HCT116 (cell line): ENCODE measurements at regions not wholly inside any gene's neighbourhood (a gene's known extent, or its start where the extent isn't known, plus 50 kb on each side); places are given as distances from the start of the nearest gene placed in this dataset.

Source experiments
- ATAC-seq: fragments of 200-7000 bp; cut with Tn5 transposase; 2 replicates; pipeline ENCODE4 v1.9.1; 2020; ENCODE audit warnings: mild to moderate bottlenecking, moderate library complexity
- BruUV-seq: library from RNA; stranded (reverse); fragments of 400-500 nt; replicated peaks from 2 replicates; lab custom pipeline; 2021; lab: Mats Ljungman, UMichigan
- CTCF ChIA-PET: fragments of 300-600 bp; sonication (Branson Sonifier 250); formaldehyde crosslinking; loops from one replicate; lab custom pipeline; 2021; ENCODE audit warnings: antibody characterized with exemption; lab: Charles Lee
- POLR2A ChIA-PET: fragments of 300-600, 350-600 bp; sonication (Branson Sonifier 250); formaldehyde crosslinking; loops from one replicate; lab custom pipeline; 2021; ENCODE audit warnings: antibody characterized with exemption; lab: Charles Lee
- RAD21 ChIA-PET, 2 experiments: fragments of 300-600 bp; sonication (Branson Sonifier 250); formaldehyde crosslinking; loops; one replicate each; lab custom pipeline; 2023; ENCODE audit warnings: low total read pairs in 2 of 2; ENCODE audit not compliant: uncharacterized antibody in 2 of 2, unreplicated experiment in 2 of 2, low non-redundant PET in 1 of 2; lab: Charles Lee
- DNase-seq: peaks from one replicate; pipeline ENCODE4 v3.0.0-alpha.2; 2010; ENCODE audit warnings: low read depth, low spot score
- H2AFZ ChIP-seq: fragments of 200-600 bp; shearing (Covaris generic), sonication (generic); 2 replicates; pipeline ENCODE4 v1.6.1; 2017; ENCODE audit warnings: low read depth, mixed run types, mixed read lengths, antibody characterized with exemption, low read length; ENCODE audit not compliant: poor library complexity, severe bottlenecking
- H3K27ac ChIP-seq: 2 replicates; pipeline ENCODE4 v1.5.1; 2012; ENCODE audit warnings: low read depth, low read length
- H3K27me3 ChIP-seq: fragments of 200-600 bp; sonication (generic); 2 replicates; pipeline ENCODE4 v1.6.1; 2016; ENCODE audit warnings: mixed run types, low read length, mixed read lengths; ENCODE audit not compliant: insufficient read depth
- H3K36me3 ChIP-seq, 2 experiments: fragments of 200-500 bp in 1 of 2; fragments of 200-600 bp in 1 of 2; sonication (Bioruptor generic) in 1 of 2; sonication (generic) in 1 of 2; 2 replicates each; pipeline versions ENCODE4 v1.5.1 to v1.6.1; 2014 to 2016; ENCODE audit warnings: low read length in 2 of 2, inconsistent platforms in 1 of 2, mixed read lengths in 1 of 2, mixed run types in 1 of 2; ENCODE audit not compliant: insufficient read depth in 2 of 2, control insufficient read depth in 1 of 2
- H3K4me1 ChIP-seq, 2 experiments: fragments of 200-600 bp in 1 of 2; sonication (generic) in 1 of 2; 2 replicates each; pipeline versions ENCODE4 v1.5.1 to v1.6.1; 2012 to 2017; ENCODE audit warnings: low read length in 2 of 2, inconsistent platforms in 1 of 2, mild to moderate bottlenecking in 1 of 2, mixed read lengths in 1 of 2, mixed run types in 1 of 2, moderate library complexity in 1 of 2; ENCODE audit not compliant: insufficient read depth in 2 of 2, control insufficient read depth in 1 of 2
- H3K4me2 ChIP-seq: fragments of 200-600 bp; sonication (generic); 2 replicates; pipeline ENCODE4 v1.6.1; 2017; ENCODE audit warnings: mixed run types, low read length, mixed read lengths
- H3K4me3 ChIP-seq, 2 experiments: fragments of 200-600 bp in 1 of 2; sonication (generic) in 1 of 2; replicated peaks in 1 of 2; 2 replicates each; pipeline ENCODE4 v1.5.1; 2011 to 2016; ENCODE audit warnings: low read length in 2 of 2, control low read depth in 1 of 2, low read depth in 1 of 2, mild to moderate bottlenecking in 1 of 2, mixed read lengths in 1 of 2, mixed run types in 1 of 2
- H3K79me2 ChIP-seq: fragments of 200-600 bp; sonication (generic); 2 replicates; pipeline ENCODE4 v1.6.1; 2017; ENCODE audit warnings: mild to moderate bottlenecking, mixed run types, low read length, moderate library complexity, mixed read lengths; ENCODE audit not compliant: insufficient read depth
- H3K9ac ChIP-seq: fragments of 200-600 bp; sonication (generic); 2 replicates; pipeline ENCODE4 v1.6.1; 2016; ENCODE audit warnings: low read length, mixed read lengths
- H3K9me2 ChIP-seq: fragments of 200-600 bp; sonication (generic), shearing (Covaris generic); 2 replicates; pipeline ENCODE4 v1.6.1; 2017; ENCODE audit warnings: mixed run types, mild to moderate bottlenecking, moderate library complexity; ENCODE audit not compliant: insufficient read depth
- H3K9me3 ChIP-seq, 2 experiments: fragments of 200-500 bp in 1 of 2; fragments of 200-600 bp in 1 of 2; sonication (Bioruptor generic) in 1 of 2; sonication (generic) in 1 of 2; 2 replicates each; pipeline ENCODE4 v1.6.1; 2014 to 2017; ENCODE audit warnings: low read length in 2 of 2, mixed read lengths in 2 of 2, inconsistent platforms in 1 of 2, low read depth in 1 of 2, mild to moderate bottlenecking in 1 of 2, mixed run types in 1 of 2, moderate library complexity in 1 of 2; ENCODE audit not compliant: control insufficient read depth in 1 of 2, insufficient read depth in 1 of 2
- H4K20me1 ChIP-seq: fragments of 200-600 bp; sonication (generic), shearing (Covaris generic); 2 replicates; pipeline ENCODE4 v1.6.1; 2017; ENCODE audit warnings: mixed run types, mild to moderate bottlenecking, moderate library complexity; ENCODE audit not compliant: insufficient read depth
- CBX3 ChIP-seq: IDR thresholded peaks from 2 replicates; pipeline ENCODE4 v1.6.1; 2012; ENCODE audit warnings: low read depth
- CEBPB ChIP-seq: IDR thresholded peaks from 2 replicates; pipeline ENCODE4 v1.6.1; 2012; ENCODE audit warnings: low read depth
- EGR1 ChIP-seq: IDR thresholded peaks from 2 replicates; pipeline ENCODE4 v1.6.1; 2012; ENCODE audit warnings: low read depth
- ELF1 ChIP-seq: IDR thresholded peaks from 2 replicates; pipeline ENCODE4 v1.6.1; 2012; ENCODE audit warnings: low read depth, borderline replicate concordance
- EZH2 ChIP-seq: fragments of 200-600 bp; sonication (generic); IDR thresholded peaks from 2 replicates; pipeline ENCODE4 v1.6.1; 2017; ENCODE audit warnings: antibody characterized with exemption, mixed run types
- EZH2phosphoT487 ChIP-seq: fragments of 200-600 bp; IDR thresholded peaks from 2 replicates; pipeline ENCODE4 v1.6.1; 2018; ENCODE audit warnings: antibody characterized with exemption, borderline replicate concordance
- FOSL1 ChIP-seq: IDR thresholded peaks from 2 replicates; pipeline ENCODE4 v1.6.1; 2012; ENCODE audit warnings: low read depth
- JUND ChIP-seq: IDR thresholded peaks from 2 replicates; pipeline ENCODE4 v1.6.1; 2012
- POLR2A ChIP-seq: IDR thresholded peaks from 2 replicates; pipeline ENCODE4 v1.7.0; 2011; ENCODE audit warnings: borderline replicate concordance; ENCODE audit not compliant: insufficient read depth, insufficient read length; ENCODE audit errors: extremely low read depth
- POLR2AphosphoS5 ChIP-seq: IDR thresholded peaks from 2 replicates; pipeline ENCODE4 v1.6.1; 2011; ENCODE audit warnings: mild to moderate bottlenecking, low read depth, low read length, moderate library complexity
- RAD21 ChIP-seq: IDR thresholded peaks from 2 replicates; pipeline ENCODE4 v1.6.1; 2012; ENCODE audit warnings: low read depth, mild to moderate bottlenecking
- SIN3A ChIP-seq: IDR thresholded peaks from 2 replicates; pipeline ENCODE4 v1.6.1; 2012; ENCODE audit warnings: low read depth
- SP1 ChIP-seq: IDR thresholded peaks from 2 replicates; pipeline ENCODE4 v1.6.1; 2012; ENCODE audit warnings: low read depth
- SRF ChIP-seq: IDR thresholded peaks from 2 replicates; pipeline ENCODE4 v1.6.1; 2012; ENCODE audit warnings: low read depth
- TCF7L2 ChIP-seq: IDR thresholded peaks from 2 replicates; pipeline ENCODE4 v1.7.0; 2011; ENCODE audit warnings: borderline replicate concordance, inconsistent platforms; ENCODE audit not compliant: insufficient read depth, insufficient read length; ENCODE audit errors: extremely low read depth
- YY1 ChIP-seq: IDR thresholded peaks from 2 replicates; pipeline ENCODE4 v1.6.1; 2011; ENCODE audit warnings: low read length, low read depth, moderate library complexity, mild to moderate bottlenecking; ENCODE audit not compliant: insufficient replicate concordance; ENCODE audit errors: extremely low read depth
- ZFX ChIP-seq: fragments of 450-650 bp; IDR thresholded peaks from 2 replicates; pipeline ENCODE4 v1.6.1; 2017
- ZNF274 ChIP-seq: fragments of 200-500 bp; sonication (Bioruptor generic); IDR thresholded peaks from 2 replicates; pipeline ENCODE4 v1.6.1; 2014; ENCODE audit warnings: mild to moderate bottlenecking, low read depth, low read length, inconsistent platforms
- intact Hi-C: fragments of 100-400 bp; cut with micrococcal nuclease; formaldehyde crosslinking; loops from 2 replicates; pipeline ENCODE4 v1.10.0; 2022
- TF ChIP-seq, protein P1 (sequence below): IDR thresholded peaks from 2 replicates; pipeline ENCODE4 v1.6.1; 2011; ENCODE audit warnings: mild to moderate bottlenecking, low read length, moderate library complexity; ENCODE audit not compliant: insufficient replicate concordance; ENCODE audit errors: extremely low read depth
- TF ChIP-seq, protein P2 (sequence below): IDR thresholded peaks from 2 replicates; pipeline ENCODE4 v1.6.1; 2012

GRCh38 chr3:115533218-115533617 lies 90.1 kb upstream of the GAP43 start:
- intact Hi-C loops: no loop called here
- no peak overlapping the region for H3K4me3 ChIP-seq
- ATAC-seq: no peak
- no peaks in the 10 kb centered on the region for H3K4me1 ChIP-seq
- ChIA-PET RAD21 (no interaction called here), POLR2A (no interaction called here), CTCF (no interaction called here)
- no peak for DNase-seq
- no peaks in the 10 kb centered on the region for H4K20me1 ChIP-seq
- H3K27me3 ChIP-seq: no peaks in the 10 kb centered on the region
- no peak overlapping the region for H3K4me2 ChIP-seq
- TF ChIP-seq POLR2AphosphoS5: no peak
- TF ChIP-seq ELF1: no peak
- no peak for TF ChIP-seq TCF7L2
- TF ChIP-seq SP1: no peak
- TF ChIP-seq, protein P1, sequence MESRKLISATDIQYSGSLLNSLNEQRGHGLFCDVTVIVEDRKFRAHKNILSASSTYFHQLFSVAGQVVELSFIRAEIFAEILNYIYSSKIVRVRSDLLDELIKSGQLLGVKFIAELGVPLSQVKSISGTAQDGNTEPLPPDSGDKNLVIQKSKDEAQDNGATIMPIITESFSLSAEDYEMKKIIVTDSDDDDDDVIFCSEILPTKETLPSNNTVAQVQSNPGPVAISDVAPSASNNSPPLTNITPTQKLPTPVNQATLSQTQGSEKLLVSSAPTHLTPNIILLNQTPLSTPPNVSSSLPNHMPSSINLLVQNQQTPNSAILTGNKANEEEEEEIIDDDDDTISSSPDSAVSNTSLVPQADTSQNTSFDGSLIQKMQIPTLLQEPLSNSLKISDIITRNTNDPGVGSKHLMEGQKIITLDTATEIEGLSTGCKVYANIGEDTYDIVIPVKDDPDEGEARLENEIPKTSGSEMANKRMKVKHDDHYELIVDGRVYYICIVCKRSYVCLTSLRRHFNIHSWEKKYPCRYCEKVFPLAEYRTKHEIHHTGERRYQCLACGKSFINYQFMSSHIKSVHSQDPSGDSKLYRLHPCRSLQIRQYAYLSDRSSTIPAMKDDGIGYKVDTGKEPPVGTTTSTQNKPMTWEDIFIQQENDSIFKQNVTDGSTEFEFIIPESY: no peak
- no peak for TF ChIP-seq JUND
- no peak for TF ChIP-seq CEBPB
- no peak for TF ChIP-seq SRF
- TF ChIP-seq, protein P2, sequence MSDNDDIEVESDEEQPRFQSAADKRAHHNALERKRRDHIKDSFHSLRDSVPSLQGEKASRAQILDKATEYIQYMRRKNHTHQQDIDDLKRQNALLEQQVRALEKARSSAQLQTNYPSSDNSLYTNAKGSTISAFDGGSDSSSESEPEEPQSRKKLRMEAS: no peak
- TF ChIP-seq ZFX: no peak
- TF ChIP-seq POLR2A: no peak
- no peak for TF ChIP-seq RAD21
- TF ChIP-seq SIN3A: no peak
- no peak for TF ChIP-seq EZH2phosphoT487
- no peak for TF ChIP-seq EGR1
- no peak for TF ChIP-seq CBX3
- TF ChIP-seq ZNF274: no peak
- TF ChIP-seq FOSL1: no peak
- TF ChIP-seq EZH2: no peak
- no peak for TF ChIP-seq YY1
- no peaks in the 10 kb centered on the region for H3K79me2 ChIP-seq
- no peaks in the 10 kb centered on the region for H3K9me2 ChIP-seq
- H3K9me3 ChIP-seq: no peaks in the 10 kb centered on the region
- no peak overlapping the region for H3K27ac ChIP-seq
- no TSS peak for BruUV-seq
- H3K36me3 ChIP-seq: no peaks in the 10 kb centered on the region
- no peak overlapping the region for H2AFZ ChIP-seq
- no peak overlapping the region for H3K9ac ChIP-seq
